Smooth muscle cell (in vitro differentiated cells): ENCODE measurements at regions not wholly inside any gene's neighbourhood (a gene's known extent, or its start where the extent isn't known, plus 50 kb on each side); places are given as distances from the start of the nearest gene placed in this dataset.

ENCODE experiments used
- DNase-seq: peaks from one replicate; lab custom pipeline; 2025; ENCODE audit not compliant: unreplicated experiment; lab: John Stamatoyannopoulos, UW
- H2AFZ ChIP-seq: fragments of 200-600 bp; sonication (generic); 2 replicates; pipeline ENCODE4 v1.6.0; 2016; ENCODE audit warnings: antibody characterized with exemption, low read depth, mild to moderate bottlenecking
- H3F3A ChIP-seq: fragments of 200-600 bp; sonication (generic); 2 replicates; pipeline ENCODE4 v1.6.0; 2017; ENCODE audit warnings: antibody characterized with exemption, low read depth
- H3K27ac ChIP-seq: fragments of 200-600 bp; sonication (generic); 2 replicates; pipeline ENCODE4 v1.5.1; 2016; ENCODE audit warnings: low read depth, mild to moderate bottlenecking
- H3K27me3 ChIP-seq: fragments of 200-600 bp; sonication (generic); 2 replicates; pipeline ENCODE4 v1.6.1; 2016; ENCODE audit warnings: low read depth, mild to moderate bottlenecking
- H3K36me3 ChIP-seq: fragments of 200-600 bp; sonication (generic); 2 replicates; pipeline ENCODE4 v1.5.1; 2016; ENCODE audit warnings: low read depth
- H3K4me1 ChIP-seq: fragments of 200-600 bp; sonication (generic); 2 replicates; pipeline ENCODE4 v1.5.1; 2016; ENCODE audit warnings: low read depth
- H3K4me2 ChIP-seq: fragments of 200-600 bp; sonication (generic); 2 replicates; pipeline ENCODE4 v1.6.0; 2016; ENCODE audit warnings: mild to moderate bottlenecking
- H3K4me3 ChIP-seq: fragments of 200-600 bp; sonication (generic); 2 replicates; pipeline ENCODE4 v1.5.1; 2016; ENCODE audit warnings: mild to moderate bottlenecking
- H3K79me2 ChIP-seq: fragments of 200-600 bp; sonication (generic); 2 replicates; pipeline ENCODE4 v1.6.0; 2016; ENCODE audit warnings: low read depth, mild to moderate bottlenecking
- H3K9ac ChIP-seq: fragments of 200-600 bp; sonication (generic); 2 replicates; pipeline ENCODE4 v1.6.0; 2016; ENCODE audit warnings: low read depth
- H3K9me3 ChIP-seq: fragments of 200-600 bp; sonication (generic); replicated peaks from 2 replicates; pipeline ENCODE4 v1.5.1; 2016; ENCODE audit warnings: low read depth
- H4K20me1 ChIP-seq: fragments of 200-600 bp; sonication (generic); 2 replicates; pipeline ENCODE4 v1.6.0; 2016; ENCODE audit warnings: low read depth
- WGBS: methylation state at CpG from one replicate; pipeline ENCODE4 v1.1.7; 2016; ENCODE audit warnings: low lambda C conversion rate; 5-methylcytosine and 5-hydroxymethylcytosine counted together
- TF ChIP-seq, protein P1 (sequence below): fragments of 200-600 bp; sonication (generic); IDR thresholded peaks from 2 replicates; pipeline ENCODE4 v1.5.1; 2017; ENCODE audit warnings: borderline replicate concordance, mild to moderate bottlenecking, antibody characterized with exemption; ENCODE audit not compliant: insufficient read depth, poor library complexity, severe bottlenecking

DNA sequence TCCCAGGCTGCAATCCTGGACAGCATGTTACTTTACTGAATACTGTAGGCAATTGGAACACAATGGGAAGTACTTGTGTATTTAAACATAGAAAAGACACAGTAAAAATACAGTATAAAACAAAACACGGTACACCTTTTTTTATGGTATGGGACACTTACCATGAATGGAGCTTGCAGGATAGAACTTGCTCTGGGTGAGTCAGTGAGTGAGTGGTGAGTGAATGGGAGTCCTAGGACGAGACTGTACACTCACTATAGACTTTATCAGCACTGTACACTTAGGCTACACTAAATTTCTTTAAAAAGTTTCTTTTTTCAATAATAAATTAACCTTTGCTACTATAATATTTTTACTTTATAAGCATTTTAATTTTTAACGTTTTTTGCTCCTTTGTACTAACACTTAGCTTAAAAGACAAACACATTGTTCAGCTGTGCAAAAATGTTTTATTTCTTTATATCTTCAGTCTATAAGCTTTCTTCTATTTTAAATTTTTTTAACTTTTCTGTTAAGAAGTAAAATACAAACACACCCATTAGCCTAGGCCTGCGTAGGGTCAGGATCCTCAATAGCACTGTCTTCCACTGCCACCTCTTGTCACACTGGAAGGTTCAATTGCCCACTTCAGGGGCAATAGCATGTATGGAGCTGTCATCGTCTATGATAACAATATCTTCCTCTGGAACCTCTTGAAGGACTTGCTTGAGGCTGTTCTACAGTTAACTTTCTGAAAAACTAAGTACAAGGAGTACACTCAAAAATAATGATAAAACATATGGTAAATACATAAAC, 293.5 kb upstream of the FSTL5 start:
- no peak overlapping the region for H3K4me3 ChIP-seq
- H3K9ac ChIP-seq: no peak overlapping the region
- WGBS: 84% methylated on average over 5 of the region's 5 CpGs
- no peaks in the 10 kb centered on the region for H3K79me2 ChIP-seq
- TF ChIP-seq, protein P1, sequence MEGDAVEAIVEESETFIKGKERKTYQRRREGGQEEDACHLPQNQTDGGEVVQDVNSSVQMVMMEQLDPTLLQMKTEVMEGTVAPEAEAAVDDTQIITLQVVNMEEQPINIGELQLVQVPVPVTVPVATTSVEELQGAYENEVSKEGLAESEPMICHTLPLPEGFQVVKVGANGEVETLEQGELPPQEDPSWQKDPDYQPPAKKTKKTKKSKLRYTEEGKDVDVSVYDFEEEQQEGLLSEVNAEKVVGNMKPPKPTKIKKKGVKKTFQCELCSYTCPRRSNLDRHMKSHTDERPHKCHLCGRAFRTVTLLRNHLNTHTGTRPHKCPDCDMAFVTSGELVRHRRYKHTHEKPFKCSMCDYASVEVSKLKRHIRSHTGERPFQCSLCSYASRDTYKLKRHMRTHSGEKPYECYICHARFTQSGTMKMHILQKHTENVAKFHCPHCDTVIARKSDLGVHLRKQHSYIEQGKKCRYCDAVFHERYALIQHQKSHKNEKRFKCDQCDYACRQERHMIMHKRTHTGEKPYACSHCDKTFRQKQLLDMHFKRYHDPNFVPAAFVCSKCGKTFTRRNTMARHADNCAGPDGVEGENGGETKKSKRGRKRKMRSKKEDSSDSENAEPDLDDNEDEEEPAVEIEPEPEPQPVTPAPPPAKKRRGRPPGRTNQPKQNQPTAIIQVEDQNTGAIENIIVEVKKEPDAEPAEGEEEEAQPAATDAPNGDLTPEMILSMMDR: no peak
- no peak overlapping the region for H3K27ac ChIP-seq
- H3K9me3 ChIP-seq: no peaks in the 10 kb centered on the region
- no peaks in the 10 kb centered on the region for H4K20me1 ChIP-seq
- H3K4me1 ChIP-seq: no peaks in the 10 kb centered on the region
- H3F3A ChIP-seq: no peaks in the 10 kb centered on the region
- no peaks in the 10 kb centered on the region for H3K36me3 ChIP-seq
- no peak overlapping the region for H2AFZ ChIP-seq
- no peaks in the 10 kb centered on the region for H3K27me3 ChIP-seq
- H3K4me2 ChIP-seq: no peak overlapping the region
- DNase-seq: no peak

- 86% methylated on average over 3 of the region's 3 CpGs for WGBS
- no peaks in the 10 kb centered on the region for H3K4me1 ChIP-seq
- H3K27ac ChIP-seq: no peak overlapping the region
- H3F3A ChIP-seq: no peaks in the 10 kb centered on the region
- no peaks in the 10 kb centered on the region for H3K9me3 ChIP-seq
- no peak for DNase-seq
- no peak overlapping the region for H3K9ac ChIP-seq
- no peaks in the 10 kb centered on the region for H4K20me1 ChIP-seq
- no peak overlapping the region for H3K4me2 ChIP-seq
- no peak overlapping the region for H3K4me3 ChIP-seq
- H3K36me3 ChIP-seq: no peaks in the 10 kb centered on the region
- H2AFZ ChIP-seq: no peak overlapping the region
- H3K27me3 ChIP-seq: no peaks in the 10 kb centered on the region
- TF ChIP-seq, protein P1: no peak
- no peaks in the 10 kb centered on the region for H3K79me2 ChIP-seq
These were observed 292.3 kb upstream of the FSTL5 start for GRCh38 chr4:162456106-162456505.

- Histone ChIP-seq H3K79me2 (no peaks in the 10 kb centered on the region), H4K20me1 (no peaks in the 10 kb centered on the region), H2AFZ (no peak overlapping the region), H3K4me3 (no peak overlapping the region), H3K4me1 (no peaks in the 10 kb centered on the region), H3K9ac (no peak overlapping the region), H3K27ac (no peak overlapping the region), H3K9me3 (no peaks in the 10 kb centered on the region), H3F3A (no peaks in the 10 kb centered on the region), H3K27me3 (no peaks in the 10 kb centered on the region), H3K4me2 (no peak overlapping the region), H3K36me3 (no peaks in the 10 kb centered on the region)
- DNase-seq: no peak
- TF ChIP-seq, protein P1: no peak
These were observed 286.8 kb upstream of the FSTL5 start for GRCh38 chr4:162450531-162451035.

GRCh38 chr4:162443510-162443909, 279.7 kb upstream of the FSTL5 start:
- H3K79me2 ChIP-seq: no peaks in the 10 kb centered on the region
- H3K27me3 ChIP-seq: peaks cover 5% of the 10 kb centered on the region
- no peak overlapping the region for H2AFZ ChIP-seq
- no peak overlapping the region for H3K4me3 ChIP-seq
- no peak overlapping the region for H3K27ac ChIP-seq
- 70% methylated on average over 2 of the region's 2 CpGs for WGBS
- H3K9me3 ChIP-seq: no peaks in the 10 kb centered on the region
- no peaks in the 10 kb centered on the region for H3F3A ChIP-seq
- H3K4me2 ChIP-seq: no peak overlapping the region
- H3K36me3 ChIP-seq: no peaks in the 10 kb centered on the region
- no peak for DNase-seq
- no peaks in the 10 kb centered on the region for H3K4me1 ChIP-seq
- H3K9ac ChIP-seq: no peak overlapping the region
- H4K20me1 ChIP-seq: no peaks in the 10 kb centered on the region
- TF ChIP-seq, protein P1: no peak
